ENCODE measurements at regions not wholly inside any gene's neighbourhood (a gene's known extent, or its start where the extent isn't known, plus 50 kb on each side); places are given as distances from the start of the nearest gene placed in this dataset.
"Not testable (repeated sequence)": the region's sequence is repeated elsewhere in the genome, so short reads cannot be mapped to it uniquely, and the experiment has no call there.

DNA sequence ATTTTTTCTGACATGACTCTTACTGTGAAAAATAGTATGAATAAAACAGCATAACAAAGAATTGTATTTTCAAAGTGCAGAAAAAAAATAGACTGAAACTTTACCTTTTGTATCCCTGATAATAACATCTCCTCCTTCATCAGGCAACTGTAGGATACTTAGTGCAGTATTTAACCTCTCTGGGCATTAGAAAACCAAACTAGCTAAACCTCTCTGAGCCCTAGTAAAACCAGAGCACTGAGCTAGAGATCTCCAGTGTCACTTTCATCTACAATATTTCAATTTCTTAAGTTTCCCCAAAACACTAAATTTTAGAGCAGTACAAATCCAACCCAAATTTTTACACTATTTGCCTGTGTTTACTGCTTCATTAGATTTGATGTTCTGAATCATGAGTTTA is 594.0 kb upstream of the LINC00305 start:
- ChIA-PET POLR2A (no interaction called here), CTCF (no interaction called here)
- TF ChIP-seq, protein P1, sequence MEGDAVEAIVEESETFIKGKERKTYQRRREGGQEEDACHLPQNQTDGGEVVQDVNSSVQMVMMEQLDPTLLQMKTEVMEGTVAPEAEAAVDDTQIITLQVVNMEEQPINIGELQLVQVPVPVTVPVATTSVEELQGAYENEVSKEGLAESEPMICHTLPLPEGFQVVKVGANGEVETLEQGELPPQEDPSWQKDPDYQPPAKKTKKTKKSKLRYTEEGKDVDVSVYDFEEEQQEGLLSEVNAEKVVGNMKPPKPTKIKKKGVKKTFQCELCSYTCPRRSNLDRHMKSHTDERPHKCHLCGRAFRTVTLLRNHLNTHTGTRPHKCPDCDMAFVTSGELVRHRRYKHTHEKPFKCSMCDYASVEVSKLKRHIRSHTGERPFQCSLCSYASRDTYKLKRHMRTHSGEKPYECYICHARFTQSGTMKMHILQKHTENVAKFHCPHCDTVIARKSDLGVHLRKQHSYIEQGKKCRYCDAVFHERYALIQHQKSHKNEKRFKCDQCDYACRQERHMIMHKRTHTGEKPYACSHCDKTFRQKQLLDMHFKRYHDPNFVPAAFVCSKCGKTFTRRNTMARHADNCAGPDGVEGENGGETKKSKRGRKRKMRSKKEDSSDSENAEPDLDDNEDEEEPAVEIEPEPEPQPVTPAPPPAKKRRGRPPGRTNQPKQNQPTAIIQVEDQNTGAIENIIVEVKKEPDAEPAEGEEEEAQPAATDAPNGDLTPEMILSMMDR (IDR thresholded peaks at IDR 0.05): no peak
- no peaks in the 10 kb centered on the region for H3K27me3 Mint-ChIP-seq
- ATAC-seq (no peak), DNase-seq (no peak)
- H3K4me1 Mint-ChIP-seq (ENCODE audit: low read depth): no peaks in the 10 kb centered on the region
- H3K4me3 Mint-ChIP-seq: no peak overlapping the region
- intact Hi-C loops (cut with micrococcal nuclease): no loop called here
- H3K9me3 Mint-ChIP-seq: no peaks in the 10 kb centered on the region
- no peak overlapping the region for H3K27ac Mint-ChIP-seq
- H3K36me3 Mint-ChIP-seq (ENCODE audit: low read depth): no peaks in the 10 kb centered on the region

DNA sequence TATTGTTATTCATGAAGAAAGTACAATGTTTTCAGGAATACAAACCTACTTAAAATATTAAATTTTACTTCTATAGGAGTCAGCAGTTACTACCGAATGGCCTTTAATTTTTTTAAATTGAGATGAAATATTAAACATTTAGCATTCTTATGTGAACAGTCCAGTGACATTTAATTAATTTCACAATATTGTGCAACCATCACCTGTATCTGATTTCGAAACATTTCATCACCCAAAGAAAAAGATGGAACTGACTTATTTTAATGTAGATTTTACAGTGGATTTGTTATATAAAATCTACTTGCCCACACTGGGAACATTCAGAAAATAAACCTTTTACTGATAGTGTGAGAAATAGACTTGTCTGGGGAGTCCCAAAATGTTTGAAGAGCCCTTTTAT is 585.2 kb upstream of the LINC00305 start:
- Mint-ChIP-seq H3K36me3 (ENCODE audit: low read depth) (no peaks in the 10 kb centered on the region), H3K27me3 (no peaks in the 10 kb centered on the region), H3K9me3 (peaks cover 2% of the 10 kb centered on the region), H3K4me3 (no peak overlapping the region), H3K27ac (no peak overlapping the region), H3K4me1 (ENCODE audit: low read depth) (no peaks in the 10 kb centered on the region)
- TF ChIP-seq, protein P1 (IDR thresholded peaks at IDR 0.05): no peak
- intact Hi-C loops (cut with micrococcal nuclease): no loop called here
- ATAC-seq (no peak), DNase-seq (no peak)
- ChIA-PET CTCF (no interaction called here), POLR2A (no interaction called here)

DNA sequence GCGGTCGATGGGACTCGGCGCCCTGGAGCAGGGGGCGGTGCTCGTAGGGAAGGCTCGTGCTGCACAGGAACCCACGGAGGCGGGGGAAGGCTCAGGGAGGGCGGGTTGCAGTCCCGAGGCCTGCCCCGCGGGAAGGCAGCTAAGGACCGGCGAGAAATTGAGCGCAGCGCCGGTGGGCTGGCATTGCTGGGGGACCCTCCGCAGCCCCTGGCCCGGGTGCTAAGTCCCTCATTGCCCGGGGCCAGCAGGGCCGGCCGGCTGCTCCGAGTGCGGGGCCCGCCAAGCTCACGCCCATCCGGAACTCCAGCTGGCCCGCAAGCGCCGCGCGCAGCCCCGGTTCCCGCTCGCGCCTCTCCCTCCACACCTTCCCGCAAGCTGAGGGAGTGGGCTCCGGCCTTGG is 576.8 kb upstream of the LINC00305 start:
- H3K4me1 Mint-ChIP-seq (ENCODE audit: low read depth); ATAC-seq; CTCF ChIA-PET; H3K9me3 Mint-ChIP-seq; H3K27ac Mint-ChIP-seq; H3K36me3 Mint-ChIP-seq (ENCODE audit: low read depth); H3K27me3 Mint-ChIP-seq; intact Hi-C loops (cut with micrococcal nuclease); DNase-seq; POLR2A ChIA-PET; H3K4me3 Mint-ChIP-seq: not testable (repeated sequence)

- Mint-ChIP-seq H3K36me3 (ENCODE audit: low read depth) (no peaks in the 10 kb centered on the region), H3K4me1 (ENCODE audit: low read depth) (no peaks in the 10 kb centered on the region), H3K27ac (no peak overlapping the region), H3K9me3 (peaks cover 3% of the 10 kb centered on the region), H3K27me3 (no peaks in the 10 kb centered on the region), H3K4me3 (no peak overlapping the region)
- TF ChIP-seq, protein P1 (IDR thresholded peaks at IDR 0.05): no peak
- CTCF ChIA-PET: no interaction called here
- intact Hi-C loops (cut with micrococcal nuclease): no loop called here
- DNase-seq: no peak
- no peak for ATAC-seq
- POLR2A ChIA-PET: no interaction called here
These were observed 572.0 kb upstream of the LINC00305 start for GRCh38 chr18:64720781-64721464.

DNA sequence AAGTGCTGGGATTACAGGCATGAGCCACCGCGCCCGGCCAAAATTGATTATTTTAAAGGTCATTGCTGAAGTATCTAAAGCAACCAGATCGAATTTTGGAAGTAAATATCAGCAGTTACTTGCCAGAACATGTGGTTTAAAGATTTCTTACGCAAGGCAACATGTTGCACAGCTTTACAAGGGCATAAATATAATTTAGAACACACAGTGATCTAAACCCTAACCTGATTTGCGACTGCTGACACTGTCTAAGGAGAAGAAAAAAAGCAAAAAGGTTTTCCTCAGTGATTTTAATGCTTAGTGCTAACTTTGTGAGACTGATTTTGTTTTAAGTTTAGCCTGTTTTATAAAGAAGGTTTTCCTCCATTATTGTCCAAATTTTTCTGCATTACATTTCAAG is 569.9 kb upstream of the LINC00305 start:
- Mint-ChIP-seq H3K9me3 (peaks cover 3% of the 10 kb centered on the region), H3K4me3 (no peak overlapping the region), H3K27ac (no peak overlapping the region), H3K4me1 (ENCODE audit: low read depth) (no peaks in the 10 kb centered on the region), H3K27me3 (no peaks in the 10 kb centered on the region), H3K36me3 (ENCODE audit: low read depth) (no peaks in the 10 kb centered on the region)
- ATAC-seq: no peak
- ChIA-PET POLR2A (no interaction called here), CTCF (no interaction called here)
- TF ChIP-seq, protein P1 (IDR thresholded peaks at IDR 0.05): no peak
- no peak for DNase-seq
- intact Hi-C loops (cut with micrococcal nuclease): no loop called here

- Mint-ChIP-seq H3K27me3 (no peaks in the 10 kb centered on the region), H3K4me3 (no peak overlapping the region), H3K9me3 (peaks cover 1% of the 10 kb centered on the region), H3K4me1 (ENCODE audit: low read depth) (no peaks in the 10 kb centered on the region), H3K36me3 (ENCODE audit: low read depth) (no peaks in the 10 kb centered on the region), H3K27ac (no peak overlapping the region)
- intact Hi-C loops (cut with micrococcal nuclease): no loop called here
- TF ChIP-seq, protein P1 (IDR thresholded peaks at IDR 0.05): no peak
- ATAC-seq (no peak), DNase-seq (no peak)
- ChIA-PET POLR2A (no interaction called here), CTCF (no interaction called here)
These were observed 568.1 kb upstream of the LINC00305 start for GRCh38 chr18:64717026-64717425.
